GM12875 (cell line): ENCODE measurements at regions not wholly inside any gene's neighbourhood (a gene's known extent, or its start where the extent isn't known, plus 50 kb on each side); places are given as distances from the start of the nearest gene placed in this dataset.

Experiments
- H3K4me3 ChIP-seq: one replicate; pipeline ENCODE4 v1.5.1; 2011; ENCODE audit warnings: low read depth, low read length, control low read depth
- TF ChIP-seq, protein P1 (sequence below): IDR thresholded peaks from 2 replicates; pipeline ENCODE4 v1.5.1; 2011; ENCODE audit warnings: low read depth, mild to moderate bottlenecking, control low read depth, inconsistent platforms, low read length, moderate library complexity, borderline replicate concordance; ENCODE audit not compliant: insufficient read depth

DNA sequence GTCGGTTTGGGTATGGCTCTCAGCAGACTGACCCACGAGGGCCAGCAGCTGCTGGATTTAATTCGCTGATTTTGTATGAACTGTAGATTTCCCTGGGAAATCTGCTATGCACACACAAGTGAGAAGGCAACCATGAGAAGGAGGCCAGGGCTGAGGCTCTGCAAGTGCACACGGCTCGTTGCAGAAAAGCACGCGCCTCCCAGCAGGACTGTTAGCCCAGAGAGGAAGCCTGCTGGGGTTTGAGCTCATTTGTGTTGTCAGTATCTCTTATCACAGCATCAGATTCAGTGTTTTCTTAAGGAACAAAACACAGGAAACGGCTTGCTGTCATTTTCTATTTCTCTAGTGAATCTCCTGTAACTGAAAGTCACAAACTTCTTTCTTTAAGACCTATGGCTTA lies 296.2 kb upstream of the FAT1 start:
- TF ChIP-seq, protein P1, sequence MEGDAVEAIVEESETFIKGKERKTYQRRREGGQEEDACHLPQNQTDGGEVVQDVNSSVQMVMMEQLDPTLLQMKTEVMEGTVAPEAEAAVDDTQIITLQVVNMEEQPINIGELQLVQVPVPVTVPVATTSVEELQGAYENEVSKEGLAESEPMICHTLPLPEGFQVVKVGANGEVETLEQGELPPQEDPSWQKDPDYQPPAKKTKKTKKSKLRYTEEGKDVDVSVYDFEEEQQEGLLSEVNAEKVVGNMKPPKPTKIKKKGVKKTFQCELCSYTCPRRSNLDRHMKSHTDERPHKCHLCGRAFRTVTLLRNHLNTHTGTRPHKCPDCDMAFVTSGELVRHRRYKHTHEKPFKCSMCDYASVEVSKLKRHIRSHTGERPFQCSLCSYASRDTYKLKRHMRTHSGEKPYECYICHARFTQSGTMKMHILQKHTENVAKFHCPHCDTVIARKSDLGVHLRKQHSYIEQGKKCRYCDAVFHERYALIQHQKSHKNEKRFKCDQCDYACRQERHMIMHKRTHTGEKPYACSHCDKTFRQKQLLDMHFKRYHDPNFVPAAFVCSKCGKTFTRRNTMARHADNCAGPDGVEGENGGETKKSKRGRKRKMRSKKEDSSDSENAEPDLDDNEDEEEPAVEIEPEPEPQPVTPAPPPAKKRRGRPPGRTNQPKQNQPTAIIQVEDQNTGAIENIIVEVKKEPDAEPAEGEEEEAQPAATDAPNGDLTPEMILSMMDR = no peak
- H3K4me3 ChIP-seq = no peak overlapping the region

DNA sequence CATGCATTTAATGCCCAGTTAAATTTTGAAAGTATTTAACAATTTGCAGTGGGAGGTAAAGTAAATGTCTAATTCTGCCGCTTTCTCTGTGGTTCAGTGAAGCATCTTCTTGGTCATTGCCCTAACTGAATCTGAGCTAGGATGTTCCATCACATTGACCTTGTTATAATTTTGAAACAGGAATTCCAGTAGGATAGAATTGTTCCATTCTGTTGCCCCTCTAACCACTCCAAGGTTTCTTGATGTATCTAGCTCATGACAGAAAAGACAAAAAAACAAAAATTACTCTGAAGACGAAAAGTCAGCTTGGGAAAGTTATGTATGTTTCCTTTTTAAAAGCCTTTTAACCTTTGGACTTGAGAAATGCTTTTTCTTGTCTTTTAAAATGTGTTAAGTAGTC lies 297.0 kb upstream of the FAT1 start:
- no peak overlapping the region for H3K4me3 ChIP-seq
- TF ChIP-seq, protein P1 = no peak

DNA sequence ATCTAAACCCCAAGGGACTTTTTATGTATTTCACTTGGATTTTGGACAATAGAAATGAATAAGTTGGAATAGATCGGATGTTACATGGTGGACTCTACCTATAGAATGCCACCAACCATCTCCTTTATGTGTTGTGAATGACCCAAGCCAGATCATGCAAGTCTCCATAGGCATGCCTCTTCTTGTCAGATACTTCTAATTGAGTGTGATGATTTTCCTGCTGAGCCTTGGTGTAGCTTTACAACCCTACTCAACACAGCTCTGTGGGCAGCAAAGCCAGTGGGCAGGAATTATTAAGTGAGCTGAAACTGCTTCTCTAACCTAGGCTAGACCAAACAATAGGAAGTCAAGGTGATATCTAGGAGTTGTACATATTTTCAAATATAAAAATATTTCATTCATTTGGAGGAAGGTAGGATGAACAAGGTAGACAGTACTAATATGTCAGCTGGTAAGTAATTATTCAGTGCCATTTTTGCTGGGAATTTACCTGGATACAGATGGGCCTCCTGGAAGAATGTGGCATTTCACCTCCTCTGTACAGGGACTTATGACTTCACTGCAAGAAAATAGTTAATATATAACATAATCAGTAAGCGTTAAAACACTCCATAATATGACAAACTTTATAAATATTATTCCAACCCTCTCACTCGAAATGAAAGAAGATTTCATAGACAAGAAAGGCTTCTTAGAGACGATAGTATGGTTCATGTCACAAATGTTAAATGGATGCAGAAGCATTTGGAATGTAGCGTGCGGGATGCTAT lies 298.0 kb upstream of the FAT1 start:
- no peak overlapping the region for H3K4me3 ChIP-seq
- TF ChIP-seq, protein P1 = no peak

DNA sequence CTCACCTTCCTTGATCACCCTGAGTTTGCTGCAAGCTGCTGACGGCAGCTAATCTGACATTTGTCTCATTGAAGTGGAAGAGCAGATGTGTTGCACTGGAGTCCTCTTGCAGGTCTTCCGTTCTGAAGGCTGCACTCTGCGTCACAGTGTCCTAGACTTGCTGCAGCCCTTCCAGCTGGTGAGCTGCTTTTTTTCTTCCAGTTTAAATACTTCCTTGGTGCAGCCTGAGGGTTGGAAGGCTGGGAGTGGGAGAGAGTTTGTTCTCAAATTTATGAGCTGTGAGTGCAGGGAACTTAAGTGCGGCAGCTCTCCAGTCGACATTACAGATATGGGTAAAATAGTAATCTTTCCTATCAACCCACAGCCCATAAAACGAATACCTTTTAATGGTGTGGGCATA lies 303.6 kb upstream of the FAT1 start:
- no peak overlapping the region for H3K4me3 ChIP-seq
- TF ChIP-seq, protein P1 = no peak

DNA sequence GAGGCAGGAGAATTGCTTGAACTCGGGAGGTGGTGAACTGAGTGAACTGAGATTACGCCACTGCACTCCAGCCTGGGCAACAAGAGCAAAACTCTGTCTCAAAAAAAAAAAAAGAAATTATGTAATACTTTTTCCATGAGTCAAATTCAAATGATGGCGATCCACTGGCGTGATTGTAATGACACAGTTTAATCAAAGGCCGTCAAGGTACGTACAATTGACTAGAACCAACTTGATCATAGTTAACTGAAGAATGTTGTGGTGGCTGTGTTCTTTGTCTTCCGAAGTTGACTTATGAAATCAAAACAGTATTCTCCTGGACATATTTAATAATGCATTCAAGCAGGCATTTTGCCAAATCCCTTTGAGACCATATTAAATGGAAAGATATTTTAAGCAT lies 318.6 kb upstream of the FAT1 start:
- TF ChIP-seq, protein P1 = no peak
- H3K4me3 ChIP-seq = no peak overlapping the region

DNA sequence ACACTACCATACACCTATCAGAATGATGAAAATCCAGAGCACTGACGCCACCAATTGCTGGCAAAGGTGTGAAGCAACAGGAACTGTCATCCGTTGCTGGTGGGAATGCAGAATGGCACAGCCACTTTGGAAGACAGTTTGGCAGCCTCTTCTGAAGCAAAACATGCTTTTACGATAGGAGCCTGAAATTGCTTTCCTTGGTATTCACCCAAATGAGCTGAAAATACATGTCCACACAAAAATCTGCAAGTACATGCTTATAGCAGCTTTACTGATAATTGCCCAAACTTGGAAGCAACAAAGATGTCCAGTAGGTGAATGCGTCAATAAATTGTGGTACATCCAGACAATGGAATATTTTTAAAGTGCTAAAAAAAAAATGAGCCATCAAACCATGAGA lies 322.8 kb upstream of the FAT1 start:
- TF ChIP-seq, protein P1 = no peak
- no peak overlapping the region for H3K4me3 ChIP-seq

DNA sequence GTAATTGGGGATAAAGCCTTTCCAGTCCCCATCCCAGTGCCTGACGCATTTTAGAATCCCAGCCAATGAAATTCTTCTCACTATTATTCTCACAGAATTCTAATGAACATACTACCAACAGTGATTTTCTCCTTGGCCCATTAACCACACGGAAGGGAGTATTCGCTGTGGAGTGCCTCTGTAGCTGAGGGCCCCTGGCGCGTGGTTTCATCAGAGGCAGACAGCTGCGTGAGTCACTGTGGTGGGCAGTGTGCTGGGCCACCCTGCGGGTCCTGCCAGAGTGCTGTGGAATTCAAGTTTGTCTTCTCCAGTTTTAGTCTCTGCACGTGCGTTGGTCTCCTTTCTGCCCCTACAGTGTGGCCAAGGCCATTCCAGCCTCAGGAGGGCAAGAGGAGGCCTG lies 335.4 kb upstream of the FAT1 start:
- TF ChIP-seq, protein P1 = no peak

More for the DNA sequence above, 335.4 kb upstream of the FAT1 start:
- H3K4me3 ChIP-seq = no peak overlapping the region
